ENCODE measurements at regions not wholly inside any gene's neighbourhood (a gene's known extent, or its start where the extent isn't known, plus 50 kb on each side); places are given as distances from the start of the nearest gene placed in this dataset.
"Not testable (repeated sequence)": the region's sequence is repeated elsewhere in the genome, so short reads cannot be mapped to it uniquely, and the experiment has no call there.

- DNase-seq = no peak
These were observed 170.9 kb upstream of the GHR start for GRCh38 chr5:42252306-42252705.

- not testable (repeated sequence) for DNase-seq
These were observed 163.3 kb upstream of the GHR start for GRCh38 chr5:42259914-42260313.

DNA sequence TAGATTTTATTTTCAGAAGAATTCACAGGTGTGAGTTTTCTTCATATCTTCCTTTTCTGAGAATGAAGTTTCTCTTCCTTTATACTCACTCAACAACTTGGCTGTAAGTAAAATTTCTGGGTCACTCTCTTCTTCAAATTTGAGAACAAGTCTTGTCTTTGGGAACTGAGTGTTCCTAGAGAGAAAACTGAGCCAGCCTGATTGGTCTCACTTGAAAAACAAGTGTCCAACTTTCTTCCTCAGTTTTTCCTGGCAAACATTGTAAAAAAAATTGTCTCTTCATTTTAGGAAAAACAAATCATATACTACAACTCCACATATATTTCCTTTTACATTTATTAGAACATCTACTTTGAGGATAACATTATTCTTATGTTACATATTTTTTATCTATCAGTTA, 156.1 kb upstream of the GHR start:
- DNase-seq = no peak

- not testable (repeated sequence) for DNase-seq
These were observed 155.1 kb upstream of the GHR start for GRCh38 chr5:42268170-42268569.

- DNase-seq = no peak
These were observed 154.6 kb upstream of the GHR start for GRCh38 chr5:42268630-42269029.

GRCh38 chr5:42270771-42271170, 152.5 kb upstream of the GHR start:
- no peak for DNase-seq

GRCh38 chr5:42274913-42275312, 148.3 kb upstream of the GHR start:
- DNase-seq = no peak

DNA sequence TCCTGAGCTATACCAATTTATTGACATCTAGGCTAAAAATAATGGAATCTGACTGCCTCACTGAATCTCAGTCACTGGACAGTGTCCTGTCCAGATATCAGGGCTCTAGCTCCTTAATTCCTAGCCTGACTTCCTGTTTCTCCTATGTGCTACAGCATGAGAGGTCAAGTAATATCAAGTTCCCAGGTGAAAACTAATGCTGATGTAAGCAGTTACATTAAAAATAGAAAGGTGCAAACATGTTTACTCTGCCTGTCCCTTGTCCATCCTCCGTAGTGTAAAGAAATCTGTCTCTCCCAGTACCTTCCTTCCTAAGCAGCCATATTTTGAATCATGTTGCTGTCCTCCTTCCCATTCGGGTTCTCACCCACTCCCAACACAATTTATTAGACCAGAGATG, 145.9 kb upstream of the GHR start:
- no peak for DNase-seq

DNA sequence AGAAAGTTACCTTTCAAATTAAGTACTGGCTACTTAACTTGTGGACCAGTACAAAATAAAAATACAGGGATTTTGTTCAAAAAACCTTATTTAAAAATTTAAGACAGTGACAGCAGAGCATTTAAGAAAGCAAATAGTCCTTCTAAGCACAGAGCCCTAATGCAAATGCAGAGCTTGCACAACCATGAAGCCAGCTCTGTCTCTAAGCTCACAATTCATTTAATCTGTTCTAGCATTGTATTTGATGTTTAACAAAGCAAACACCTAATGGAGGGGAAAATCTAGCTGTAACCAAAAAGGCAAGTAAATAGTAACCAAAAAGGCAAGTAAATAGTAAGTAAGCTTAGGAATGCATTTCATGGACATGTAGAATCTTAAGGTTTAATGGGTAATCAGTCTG, 138.7 kb upstream of the GHR start:
- no peak for DNase-seq

DNA sequence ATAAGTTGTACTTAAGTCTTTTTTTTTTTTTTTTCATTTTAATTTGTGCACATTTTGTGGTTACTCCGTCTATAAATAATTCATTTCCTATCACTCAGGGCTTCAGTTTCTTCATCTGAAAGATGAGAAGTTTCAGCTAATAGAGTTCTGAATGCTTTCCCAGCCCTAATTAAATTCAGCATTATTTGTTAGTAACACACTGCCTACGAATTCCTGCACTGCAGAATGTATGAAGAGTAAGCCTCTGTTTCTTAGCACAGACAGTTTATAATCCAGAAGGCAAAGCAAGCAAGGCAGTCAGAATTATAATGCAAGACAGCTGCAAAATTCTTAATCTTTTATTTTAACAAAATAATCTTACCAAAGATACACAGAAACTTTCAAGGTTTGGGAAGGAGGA, 138.0 kb upstream of the GHR start:
- no peak for DNase-seq

GRCh38 chr5:42300496-42300895, 122.7 kb upstream of the GHR start:
- DNase-seq = no peak

DNA sequence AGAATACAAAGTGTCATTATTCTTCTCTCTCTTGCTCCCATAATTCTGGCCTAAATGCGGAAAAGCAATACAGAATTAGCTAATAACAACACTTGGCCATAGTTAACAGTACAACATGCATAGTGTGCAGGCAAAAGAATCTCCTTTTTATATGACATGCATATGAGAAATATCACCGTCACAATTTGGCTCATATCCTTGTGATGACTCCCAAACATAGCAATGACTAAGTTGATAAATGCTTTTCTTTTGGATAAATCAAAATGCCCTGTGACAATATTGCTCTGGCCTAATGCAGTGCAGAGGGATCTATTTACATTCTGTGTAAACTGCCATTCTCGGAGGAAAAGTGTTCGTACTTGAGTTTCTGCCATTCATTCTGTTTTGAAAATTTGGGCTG, 121.9 kb upstream of the GHR start:
- DNase-seq = no peak

DNA sequence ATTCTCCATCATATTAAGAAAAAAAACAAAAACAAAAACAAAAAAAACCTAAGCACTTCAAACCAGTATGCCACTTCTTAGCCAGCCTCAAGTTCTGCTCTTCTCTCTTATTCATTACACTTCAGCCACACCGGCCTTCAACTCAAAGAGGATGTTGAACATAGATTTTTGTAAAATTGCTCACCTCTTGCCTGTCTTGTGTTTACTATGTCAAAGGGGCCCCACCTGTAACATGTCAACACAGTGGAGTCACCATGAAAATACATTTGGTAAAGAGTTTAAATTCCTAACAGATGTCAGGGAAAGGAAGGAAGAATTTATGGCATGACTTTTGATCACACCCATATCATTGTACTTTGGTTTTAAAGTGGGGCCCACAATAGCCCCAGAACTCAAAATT, 121.1 kb upstream of the GHR start:
- DNase-seq = no peak

DNA sequence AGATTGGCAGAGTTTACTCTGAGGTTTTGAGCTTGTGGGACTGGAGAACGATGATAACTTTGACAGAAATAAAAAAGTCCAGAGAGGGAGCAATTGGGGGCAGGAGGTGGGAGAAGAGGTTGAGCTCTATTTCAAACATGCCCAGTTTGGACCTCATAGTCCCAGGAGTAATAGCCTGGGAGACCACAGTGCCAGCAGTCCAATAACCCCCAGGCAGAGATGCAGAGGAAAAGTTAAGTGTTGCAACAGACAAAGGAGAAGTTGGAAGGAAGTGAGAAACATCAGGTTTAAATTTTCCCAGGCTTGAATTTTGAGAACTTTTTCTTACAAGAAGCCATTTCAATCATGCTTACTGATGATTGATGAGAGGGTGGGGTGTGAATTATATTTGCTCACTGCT, 117.0 kb upstream of the GHR start:
- DNase-seq = no peak

- no peak for DNase-seq
These were observed 113.4 kb upstream of the GHR start for GRCh38 chr5:42309865-42310264.

DNA sequence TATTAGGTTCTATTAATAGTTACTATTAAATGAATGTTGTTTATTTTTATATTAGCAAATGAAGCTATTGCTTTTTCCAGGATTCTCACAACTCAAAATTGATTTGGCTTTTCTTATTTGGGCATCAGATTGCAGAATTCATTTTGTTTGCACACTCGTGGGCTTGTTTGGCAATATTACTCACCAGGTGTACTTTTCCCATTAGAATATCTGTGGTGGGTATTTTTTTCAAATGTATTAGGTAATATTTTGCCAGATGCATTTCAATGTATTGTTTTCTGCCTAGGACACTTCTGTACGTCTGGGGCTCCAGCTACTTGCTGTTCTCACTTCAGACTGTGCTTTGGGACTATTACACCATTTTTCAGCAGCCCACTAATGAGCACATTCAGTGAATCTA, 108.0 kb upstream of the GHR start:
- DNase-seq = no peak

GRCh38 chr5:42317575-42317974, 105.7 kb upstream of the GHR start:
- no peak for DNase-seq

GRCh38 chr5:42319546-42319945, 103.7 kb upstream of the GHR start:
- not testable (repeated sequence) for DNase-seq

DNA sequence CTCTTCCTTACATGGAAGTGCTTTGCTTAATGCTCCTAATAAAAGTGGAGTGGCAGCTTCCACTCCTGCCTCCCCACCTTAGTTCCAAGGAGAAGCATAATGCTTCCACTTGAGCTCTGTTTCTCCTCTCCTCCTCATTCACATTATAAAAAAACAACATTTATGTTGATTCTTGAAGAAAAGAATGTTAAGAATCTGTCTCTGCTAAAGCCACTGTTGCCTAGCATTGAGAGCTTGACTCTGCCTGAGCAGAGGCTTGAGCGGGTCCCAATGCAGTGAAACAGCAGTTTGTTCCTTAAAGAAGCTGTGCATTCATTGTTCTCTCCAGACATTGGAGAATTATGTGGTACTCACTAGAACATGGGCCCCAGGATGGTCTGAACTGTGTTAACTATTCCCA, 101.5 kb upstream of the GHR start:
- no peak for DNase-seq

GRCh38 chr5:42337143-42337542, 86.1 kb upstream of the GHR start:
- DNase-seq = no peak

DNA sequence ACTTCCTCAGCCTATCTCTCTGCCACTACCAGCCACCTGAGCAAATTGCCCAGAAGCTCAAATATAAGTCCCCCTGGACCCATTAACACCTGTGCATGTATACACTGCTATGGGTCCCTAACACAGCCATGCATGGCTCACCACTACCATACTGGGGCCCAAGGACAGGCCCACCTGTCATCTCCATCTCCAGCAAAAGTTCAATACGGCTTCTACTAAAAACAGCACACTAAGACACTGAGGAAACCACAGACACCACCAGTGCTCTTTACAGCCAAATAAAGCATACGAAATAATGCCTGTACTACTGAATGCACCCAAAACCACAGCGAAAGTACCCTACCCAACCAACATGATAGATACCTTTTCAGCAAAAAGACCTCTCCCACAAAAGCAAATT, 85.6 kb upstream of the GHR start:
- no peak for DNase-seq

GRCh38 chr5:42338136-42338535, 85.1 kb upstream of the GHR start:
- no peak for DNase-seq

DNA sequence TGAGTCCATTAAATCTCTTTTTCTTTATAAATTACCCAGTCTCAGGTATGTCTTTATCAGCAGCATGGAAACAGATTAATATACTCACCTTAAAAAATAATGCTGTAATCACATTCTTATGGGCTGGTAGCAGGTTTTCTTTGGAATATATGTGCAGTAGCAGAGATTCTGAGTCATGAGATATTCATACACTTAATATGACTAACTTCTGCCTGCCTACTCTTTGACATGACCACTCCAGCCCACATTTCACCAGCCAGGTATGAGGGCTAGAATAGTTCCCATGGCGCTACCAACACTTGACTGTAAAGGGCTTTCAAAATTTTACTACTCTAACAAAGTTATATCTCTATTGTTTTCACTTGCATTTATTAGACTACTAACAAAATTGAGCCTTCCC, 74.1 kb upstream of the GHR start:
- DNase-seq = no peak

GRCh38 chr5:42351956-42352355, 71.3 kb upstream of the GHR start:
- DNase-seq = no peak

DNA sequence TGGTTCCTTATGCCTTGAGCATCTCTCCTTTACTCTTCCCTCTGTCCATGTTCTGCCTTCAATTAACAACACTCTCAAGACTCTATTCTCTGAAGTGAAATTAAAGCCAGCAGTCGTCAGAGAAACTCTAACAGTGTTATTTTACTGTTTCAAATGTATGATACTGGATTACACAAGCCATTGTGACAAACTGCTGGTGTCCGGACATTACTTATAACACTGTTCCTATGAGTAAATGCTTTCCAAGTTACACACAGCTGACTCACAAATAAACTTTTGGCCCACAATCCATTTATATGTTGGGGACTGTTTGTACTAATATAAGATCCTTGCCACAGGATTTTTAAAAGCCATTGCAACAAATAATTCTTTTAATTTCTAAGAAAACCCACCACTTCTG, 63.2 kb upstream of the GHR start:
- DNase-seq = no peak

GRCh38 chr5:42360616-42361314, 62.5 kb upstream of the GHR start:
- DNase-seq = no peak

All from CD4-positive, alpha-beta T cell treated with Interleukin-1 beta for 1 hour (primary cell).